EL (cell line): ENCODE measurements at regions not wholly inside any gene's neighbourhood (a gene's known extent, or its start where the extent isn't known, plus 50 kb on each side); places are given as distances from the start of the nearest gene placed in this dataset.
"Not testable (repeated sequence)": the region's sequence is repeated elsewhere in the genome, so short reads cannot be mapped to it uniquely, and the experiment has no call there.

Experiments
- DNase-seq: peaks from one replicate; pipeline ENCODE4 v3.0.0-alpha.2; 2016

GRCh38 chr2:180591947-180592346 lies 388.5 kb upstream of the UBE2E3 start:
- no peak for DNase-seq

GRCh38 chr2:180591093-180591781 lies 389.2 kb upstream of the UBE2E3 start:
- DNase-seq: not testable (repeated sequence)

GRCh38 chr2:180583441-180584140 lies 396.8 kb upstream of the UBE2E3 start:
- no peak for DNase-seq

- no peak for DNase-seq
Measured at GRCh38 chr2:180579388-180579787, 401.0 kb upstream of the UBE2E3 start.

- no peak for DNase-seq
Measured at GRCh38 chr2:180578441-180578840, 402.0 kb upstream of the UBE2E3 start.

GRCh38 chr2:180577567-180577966 lies 402.8 kb upstream of the UBE2E3 start:
- DNase-seq: no peak

- DNase-seq: peak; percentile 73
Measured at GRCh38 chr2:180573951-180574350, 406.5 kb upstream of the UBE2E3 start.

GRCh38 chr2:180572346-180572745 lies 408.1 kb upstream of the UBE2E3 start:
- DNase-seq: no peak

- peak; percentile 70 for DNase-seq
Measured at GRCh38 chr2:180571559-180571958, 408.8 kb upstream of the UBE2E3 start.

- no peak for DNase-seq
Measured at GRCh38 chr2:180570864-180571263, 409.5 kb upstream of the UBE2E3 start.

- DNase-seq: no peak
Measured at GRCh38 chr2:180564051-180564450, 416.4 kb upstream of the UBE2E3 start.

- no peak for DNase-seq
Measured at GRCh38 chr2:180562378-180562777, 418.0 kb upstream of the UBE2E3 start.

- no peak for DNase-seq
Measured at GRCh38 chr2:180559771-180560170, 420.6 kb upstream of the UBE2E3 start.

GRCh38 chr2:180559038-180559437 lies 421.4 kb upstream of the UBE2E3 start:
- no peak for DNase-seq

- DNase-seq: no peak
Measured at GRCh38 chr2:180555391-180555965, 424.9 kb upstream of the UBE2E3 start.

GRCh38 chr2:180554330-180554729 lies 426.1 kb upstream of the UBE2E3 start:
- no peak for DNase-seq

GRCh38 chr2:180553094-180553715 lies 427.2 kb upstream of the UBE2E3 start:
- no peak for DNase-seq

- DNase-seq: no peak
Measured at GRCh38 chr2:180542511-180542910, 437.9 kb upstream of the UBE2E3 start.

GRCh38 chr2:180540761-180541160 lies 439.6 kb upstream of the UBE2E3 start:
- no peak for DNase-seq

GRCh38 chr2:180539541-180539940 lies 440.9 kb upstream of the UBE2E3 start:
- DNase-seq: no peak

- DNase-seq: no peak
Measured at GRCh38 chr2:180535289-180535688, 445.1 kb upstream of the UBE2E3 start.

- DNase-seq: not testable (repeated sequence)
Measured at GRCh38 chr2:180531787-180532186, 448.6 kb upstream of the UBE2E3 start.

- peak; percentile 11 for DNase-seq
Measured at GRCh38 chr2:180524499-180524898, 455.9 kb upstream of the UBE2E3 start.
